ENCODE measurements at regions not wholly inside any gene's neighbourhood (a gene's known extent, or its start where the extent isn't known, plus 50 kb on each side); places are given as distances from the start of the nearest gene placed in this dataset.

- TF ChIP-seq CTCF (IDR thresholded peaks at IDR 0.05), result no peak
- TF ChIP-seq POLR2A (IDR thresholded peaks at IDR 0.05), result no peak
Measured at GRCh38 chr11:135022454-135022853, 610.4 kb upstream of the B3GAT1 start.

All from uterus (tissue), 2 donors.